ENCODE measurements at regions not wholly inside any gene's neighbourhood (a gene's known extent, or its start where the extent isn't known, plus 50 kb on each side); places are given as distances from the start of the nearest gene placed in this dataset.

DNA sequence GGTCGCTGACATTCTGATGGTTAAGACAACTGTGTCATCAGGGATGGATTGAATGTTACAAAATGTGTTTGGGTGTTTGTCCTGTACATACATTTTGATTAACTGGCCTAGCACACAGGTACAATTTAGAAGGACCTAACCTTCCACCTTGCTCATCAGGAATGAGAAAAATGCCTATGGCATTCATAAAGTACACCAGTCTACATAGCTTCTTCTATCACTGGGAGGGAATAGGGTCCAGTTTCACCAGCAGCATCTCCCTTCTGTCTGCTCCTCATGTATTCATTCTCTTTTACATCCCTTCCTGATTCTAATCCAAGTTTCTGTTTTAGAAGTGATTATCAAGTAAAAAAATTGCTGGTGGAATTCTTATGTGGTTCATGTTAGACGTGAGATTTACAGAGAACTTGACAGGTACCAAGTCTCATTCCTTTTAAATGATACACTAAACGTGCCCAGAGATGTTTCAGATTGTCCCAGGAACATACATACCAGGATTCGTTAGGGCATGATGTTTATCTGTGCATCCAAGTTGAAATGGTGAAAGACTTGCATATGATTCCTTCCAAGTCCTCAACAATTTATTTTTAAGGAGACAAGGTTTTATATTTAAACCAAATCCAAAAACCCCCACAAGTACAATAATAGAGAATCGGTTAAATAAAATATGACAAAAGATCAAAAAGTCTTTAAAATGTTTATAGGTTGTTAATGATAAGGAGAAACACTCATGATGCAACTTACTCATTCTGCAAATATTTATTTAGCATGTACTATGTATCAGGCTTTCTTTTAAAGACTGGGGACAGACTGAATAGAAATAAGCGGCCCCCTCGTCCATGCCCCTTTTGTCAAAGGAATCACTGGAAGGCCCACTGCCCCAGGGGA, 359.1 kb downstream of the ZNF674 start:
- dilution Hi-C loops (cut with MboI; ENCODE audit: extremely low pct_ligation_motif_present, low sequenced_read_pairs): no loop called here
- peak overlapping the region; percentile 35 for H3K9ac ChIP-seq (ENCODE audit: control insufficient read depth, extremely low read depth, insufficient read depth, low read length)
- H3K36me3 ChIP-seq (ENCODE audit: control insufficient read depth in 2 of 2, extremely low read depth in 1 of 2, insufficient read depth in 2 of 2, low read length in 2 of 2): no peaks in the 10 kb centered on the region
- peak; percentile 86 for FAIRE-seq
- H3K27ac ChIP-seq (ENCODE audit: control insufficient read depth, insufficient read depth, low read length): peak overlapping the region; percentile 69
- H3K79me2 ChIP-seq (ENCODE audit: control insufficient read depth, insufficient read depth, low read length): peaks cover 3% of the 10 kb centered on the region
- H3K4me3 ChIP-seq (ENCODE audit: control insufficient read depth in 2 of 3, extremely low read depth in 1 of 3, insufficient read depth in 2 of 3, low read depth in 1 of 3, low read length in 3 of 3): peak overlapping the region in 1 of 3 experiments; percentile 16
- H3K9me3 ChIP-seq (ENCODE audit: control insufficient read depth, low read depth, low read length): peaks cover 5% of the 10 kb centered on the region
- peak; percentile 84 for DNase-seq (ENCODE audit: low read depth, low spot score)
- H3K27me3 ChIP-seq (ENCODE audit: control insufficient read depth, extremely low read depth, insufficient read depth, low read length): no peaks in the 10 kb centered on the region
- no peaks in the 10 kb centered on the region for H3K9me1 ChIP-seq (ENCODE audit: control insufficient read depth, extremely low read depth, insufficient read depth, low read length)
- peak overlapping the region; percentile 49 for H3K4me2 ChIP-seq (ENCODE audit: control insufficient read depth, extremely low read depth, insufficient read depth, low read depth, low read length)
- no peaks in the 10 kb centered on the region for H4K20me1 ChIP-seq (ENCODE audit: control insufficient read depth, extremely low read depth, insufficient read depth, low read length)
- no peak overlapping the region for H2AFZ ChIP-seq (ENCODE audit: control insufficient read depth, low read length)
- H3K4me1 ChIP-seq (ENCODE audit: control insufficient read depth, extremely low read depth, insufficient read depth, low read length): peaks cover 37% of the 10 kb centered on the region
- TF ChIP-seq, protein P1, sequence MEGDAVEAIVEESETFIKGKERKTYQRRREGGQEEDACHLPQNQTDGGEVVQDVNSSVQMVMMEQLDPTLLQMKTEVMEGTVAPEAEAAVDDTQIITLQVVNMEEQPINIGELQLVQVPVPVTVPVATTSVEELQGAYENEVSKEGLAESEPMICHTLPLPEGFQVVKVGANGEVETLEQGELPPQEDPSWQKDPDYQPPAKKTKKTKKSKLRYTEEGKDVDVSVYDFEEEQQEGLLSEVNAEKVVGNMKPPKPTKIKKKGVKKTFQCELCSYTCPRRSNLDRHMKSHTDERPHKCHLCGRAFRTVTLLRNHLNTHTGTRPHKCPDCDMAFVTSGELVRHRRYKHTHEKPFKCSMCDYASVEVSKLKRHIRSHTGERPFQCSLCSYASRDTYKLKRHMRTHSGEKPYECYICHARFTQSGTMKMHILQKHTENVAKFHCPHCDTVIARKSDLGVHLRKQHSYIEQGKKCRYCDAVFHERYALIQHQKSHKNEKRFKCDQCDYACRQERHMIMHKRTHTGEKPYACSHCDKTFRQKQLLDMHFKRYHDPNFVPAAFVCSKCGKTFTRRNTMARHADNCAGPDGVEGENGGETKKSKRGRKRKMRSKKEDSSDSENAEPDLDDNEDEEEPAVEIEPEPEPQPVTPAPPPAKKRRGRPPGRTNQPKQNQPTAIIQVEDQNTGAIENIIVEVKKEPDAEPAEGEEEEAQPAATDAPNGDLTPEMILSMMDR (optimal IDR thresholded peaks at IDR 0.05 in 1 of 3, IDR thresholded peaks at IDR 0.05 in 1 of 3, conservative IDR thresholded peaks at IDR 0.05 in 1 of 3; ENCODE audit: extremely low read depth in 1 of 3, insufficient read depth in 2 of 3, low read length in 3 of 3): no peak
- TF ChIP-seq EZH2 (IDR thresholded peaks at IDR 0.05; ENCODE audit: low read length): no peak

DNA sequence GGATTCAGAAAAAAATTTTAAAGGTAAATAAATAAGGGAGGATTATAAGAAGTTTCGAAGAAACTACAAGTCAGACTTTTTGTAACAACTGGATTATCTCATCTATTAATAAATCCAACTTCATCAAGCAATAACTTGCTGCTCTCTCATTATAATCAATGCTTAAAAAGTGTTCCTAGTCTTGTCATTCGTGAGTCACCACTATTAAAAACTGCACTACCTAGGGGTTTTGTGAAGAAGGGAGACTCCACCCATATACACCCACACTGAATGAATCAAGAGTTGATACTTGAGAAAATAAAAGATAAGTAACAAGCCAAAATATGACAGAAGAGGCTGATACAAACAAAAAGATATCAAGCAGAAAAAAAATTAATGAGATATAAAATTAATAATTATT, 360.5 kb downstream of the ZNF674 start:
- H3K4me1 ChIP-seq (ENCODE audit: control insufficient read depth, extremely low read depth, insufficient read depth, low read length): peaks cover 45% of the 10 kb centered on the region
- H2AFZ ChIP-seq (ENCODE audit: control insufficient read depth, low read length): no peak overlapping the region
- no peaks in the 10 kb centered on the region for H3K27me3 ChIP-seq (ENCODE audit: control insufficient read depth, extremely low read depth, insufficient read depth, low read length)
- peak overlapping the region; percentile 18 for H3K9ac ChIP-seq (ENCODE audit: control insufficient read depth, extremely low read depth, insufficient read depth, low read length)
- peak overlapping the region; percentile 26 for H3K4me2 ChIP-seq (ENCODE audit: control insufficient read depth, extremely low read depth, insufficient read depth, low read depth, low read length)
- TF ChIP-seq, protein P1 (optimal IDR thresholded peaks at IDR 0.05 in 1 of 3, IDR thresholded peaks at IDR 0.05 in 1 of 3, conservative IDR thresholded peaks at IDR 0.05 in 1 of 3; ENCODE audit: extremely low read depth in 1 of 3, insufficient read depth in 2 of 3, low read length in 3 of 3): no peak
- peaks cover 5% of the 10 kb centered on the region for H3K9me3 ChIP-seq (ENCODE audit: control insufficient read depth, low read depth, low read length)
- FAIRE-seq: peak; percentile 70
- dilution Hi-C loops (cut with MboI; ENCODE audit: extremely low pct_ligation_motif_present, low sequenced_read_pairs): no loop called here
- peak overlapping the region in 1 of 3 experiments; percentile 10 for H3K4me3 ChIP-seq (ENCODE audit: control insufficient read depth in 2 of 3, extremely low read depth in 1 of 3, insufficient read depth in 2 of 3, low read depth in 1 of 3, low read length in 3 of 3)
- no peaks in the 10 kb centered on the region for H3K9me1 ChIP-seq (ENCODE audit: control insufficient read depth, extremely low read depth, insufficient read depth, low read length)
- H3K36me3 ChIP-seq (ENCODE audit: control insufficient read depth in 2 of 2, extremely low read depth in 1 of 2, insufficient read depth in 2 of 2, low read length in 2 of 2): no peaks in the 10 kb centered on the region
- peak overlapping the region; percentile 56 for H3K27ac ChIP-seq (ENCODE audit: control insufficient read depth, insufficient read depth, low read length)
- no peaks in the 10 kb centered on the region for H4K20me1 ChIP-seq (ENCODE audit: control insufficient read depth, extremely low read depth, insufficient read depth, low read length)
- peaks cover 2% of the 10 kb centered on the region for H3K79me2 ChIP-seq (ENCODE audit: control insufficient read depth, insufficient read depth, low read length)
- no peak for DNase-seq (ENCODE audit: low read depth, low spot score)
